ENCODE measurements at regions not wholly inside any gene's neighbourhood (a gene's known extent, or its start where the extent isn't known, plus 50 kb on each side); places are given as distances from the start of the nearest gene placed in this dataset.

DNA sequence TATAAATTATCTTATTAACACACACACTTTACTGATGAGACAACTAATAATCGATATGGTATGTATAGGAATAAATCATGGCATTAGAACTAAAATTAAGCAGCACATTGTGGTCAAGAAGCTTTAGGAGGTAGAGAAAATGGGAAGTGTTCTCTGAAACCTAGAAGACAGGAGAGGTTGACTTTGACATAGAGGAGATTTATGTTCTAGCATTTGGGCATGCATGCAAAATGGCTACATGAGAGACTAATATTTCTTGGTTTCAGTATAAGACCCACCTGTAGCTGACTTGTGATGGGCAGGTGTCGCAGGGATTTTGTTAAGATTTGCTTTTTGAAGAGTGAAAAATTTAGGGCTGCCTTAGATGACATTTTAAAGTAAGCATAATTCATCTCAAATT lies 209.7 kb upstream of the POU1F1 start:
- Histone ChIP-seq H2AFZ (ENCODE audit: low read depth, low read length) (no peak overlapping the region), H3K9ac (ENCODE audit: insufficient read depth in 1 of 2, low read depth in 2 of 2, low read length in 2 of 2) (no peak overlapping the region), H3K4me2 (ENCODE audit: insufficient read depth, low read length) (no peak overlapping the region), H4K20me1 (replicated peaks; ENCODE audit: control insufficient read depth, insufficient read depth, low read length) (no peaks in the 10 kb centered on the region), H3K36me3 (ENCODE audit: control insufficient read depth, insufficient read depth, low read length) (no peaks in the 10 kb centered on the region), H3K9me1 (ENCODE audit: control insufficient read depth, insufficient read depth, low read length) (no peaks in the 10 kb centered on the region), H3K27ac (ENCODE audit: extremely low read depth, low read depth, low read length) (no peak overlapping the region), H3K27me3 (ENCODE audit: control insufficient read depth in 2 of 2, insufficient read depth in 2 of 2, low read length in 2 of 2) (no peaks in the 10 kb centered on the region), H3K4me1 (replicated peaks in 1 of 2; ENCODE audit: control insufficient read depth in 2 of 2, insufficient read depth in 2 of 2, low read length in 2 of 2) (no peaks in the 10 kb centered on the region), H3K9me3 (replicated peaks; ENCODE audit: control insufficient read depth, insufficient read depth, low read depth, low read length) (no peaks in the 10 kb centered on the region), H3K4me3 (no peak overlapping the region), H3K79me2 (ENCODE audit: control insufficient read depth, insufficient read depth, low read length) (no peaks in the 10 kb centered on the region)
- POLR2A ChIA-PET = no interaction called here
- FAIRE-seq = no peak
- in situ Hi-C loops (cut with MboI) (no loop called here), intact Hi-C loops (cut with micrococcal nuclease) (no loop called here)
- no peak for ATAC-seq
- TF ChIP-seq ZEB2 (IDR thresholded peaks at IDR 0.05) = no peak
- no peak for TF ChIP-seq BCOR (IDR thresholded peaks at IDR 0.05)
- TF ChIP-seq ZZZ3 (IDR thresholded peaks at IDR 0.05) = no peak
- no peak for TF ChIP-seq KLF6 (CRISPR knock-in tag; IDR thresholded peaks at IDR 0.05; ENCODE audit: borderline replicate concordance)
- no TSS peak for BruUV-seq (replicated peaks)
- WGBS (ENCODE audit: insufficient coverage, low coverage, missing lambda C conversion rate) = 6% methylated on average over 2 of the region's 2 CpGs
- CTCF ChIA-PET (ENCODE audit: low intra/inter-chr PET ratio) = no interaction called here
- DNase-seq (ENCODE audit: extremely low read depth in 1 of 4, low spot score in 3 of 4) = no peak

DNA sequence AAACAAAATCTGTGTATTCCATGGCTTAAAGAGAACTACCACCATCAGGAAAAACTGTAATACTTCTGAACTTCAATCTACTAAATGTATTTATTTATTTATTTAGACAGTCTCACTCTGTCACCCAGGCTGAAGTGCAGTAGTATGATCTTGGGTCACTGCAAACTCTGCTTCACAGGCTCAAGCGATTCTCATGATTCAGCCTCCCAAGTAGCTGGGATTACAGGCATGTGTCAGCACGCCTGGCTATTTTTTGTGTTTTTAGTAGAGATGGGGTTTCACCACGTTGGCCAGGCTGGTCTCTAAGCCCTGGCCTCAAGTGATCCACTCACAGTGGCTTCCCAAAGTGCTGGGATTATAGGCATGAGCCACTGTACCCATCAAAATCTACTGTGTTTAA lies 202.3 kb upstream of the POU1F1 start:
- Histone ChIP-seq H3K9me3 (replicated peaks; ENCODE audit: control insufficient read depth, insufficient read depth, low read depth, low read length) (no peaks in the 10 kb centered on the region), H3K9ac (ENCODE audit: insufficient read depth in 1 of 2, low read depth in 2 of 2, low read length in 2 of 2) (no peak overlapping the region), H2AFZ (ENCODE audit: low read depth, low read length) (no peak overlapping the region), H4K20me1 (replicated peaks; ENCODE audit: control insufficient read depth, insufficient read depth, low read length) (no peaks in the 10 kb centered on the region), H3K36me3 (ENCODE audit: control insufficient read depth, insufficient read depth, low read length) (no peaks in the 10 kb centered on the region), H3K9me1 (ENCODE audit: control insufficient read depth, insufficient read depth, low read length) (no peaks in the 10 kb centered on the region), H3K27ac (ENCODE audit: extremely low read depth, low read depth, low read length) (no peak overlapping the region), H3K27me3 (ENCODE audit: control insufficient read depth in 2 of 2, insufficient read depth in 2 of 2, low read length in 2 of 2) (no peaks in the 10 kb centered on the region), H3K4me3 (no peak overlapping the region), H3K79me2 (ENCODE audit: control insufficient read depth, insufficient read depth, low read length) (no peaks in the 10 kb centered on the region), H3K4me2 (ENCODE audit: insufficient read depth, low read length) (no peak overlapping the region), H3K4me1 (replicated peaks in 1 of 2; ENCODE audit: control insufficient read depth in 2 of 2, insufficient read depth in 2 of 2, low read length in 2 of 2) (no peaks in the 10 kb centered on the region)
- no peak for ATAC-seq
- no peak for DNase-seq (ENCODE audit: extremely low read depth in 1 of 4, low spot score in 3 of 4)
- no TSS peak for BruUV-seq (replicated peaks)
- WGBS (ENCODE audit: insufficient coverage, low coverage, missing lambda C conversion rate) = 5% methylated on average over 3 of the region's 3 CpGs
- TF ChIP-seq, protein P1, sequence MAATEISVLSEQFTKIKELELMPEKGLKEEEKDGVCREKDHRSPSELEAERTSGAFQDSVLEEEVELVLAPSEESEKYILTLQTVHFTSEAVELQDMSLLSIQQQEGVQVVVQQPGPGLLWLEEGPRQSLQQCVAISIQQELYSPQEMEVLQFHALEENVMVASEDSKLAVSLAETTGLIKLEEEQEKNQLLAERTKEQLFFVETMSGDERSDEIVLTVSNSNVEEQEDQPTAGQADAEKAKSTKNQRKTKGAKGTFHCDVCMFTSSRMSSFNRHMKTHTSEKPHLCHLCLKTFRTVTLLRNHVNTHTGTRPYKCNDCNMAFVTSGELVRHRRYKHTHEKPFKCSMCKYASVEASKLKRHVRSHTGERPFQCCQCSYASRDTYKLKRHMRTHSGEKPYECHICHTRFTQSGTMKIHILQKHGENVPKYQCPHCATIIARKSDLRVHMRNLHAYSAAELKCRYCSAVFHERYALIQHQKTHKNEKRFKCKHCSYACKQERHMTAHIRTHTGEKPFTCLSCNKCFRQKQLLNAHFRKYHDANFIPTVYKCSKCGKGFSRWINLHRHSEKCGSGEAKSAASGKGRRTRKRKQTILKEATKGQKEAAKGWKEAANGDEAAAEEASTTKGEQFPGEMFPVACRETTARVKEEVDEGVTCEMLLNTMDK (IDR thresholded peaks at IDR 0.05; ENCODE audit: borderline replicate concordance, insufficient read depth, low read depth, low read length, poor library complexity, severe bottlenecking) = no peak
- TF ChIP-seq XRCC5 (IDR thresholded peaks at IDR 0.05; ENCODE audit: low read depth, low read length) (no peak), PCBP1 (IDR thresholded peaks at IDR 0.05; ENCODE audit: low read depth, low read length, poor library complexity, severe bottlenecking) (no peak), ELF1 (tag; IDR thresholded peaks at IDR 0.05) (no peak), MAX (CRISPR knock-in tag; IDR thresholded peaks at IDR 0.05) (no peak), LARP7 (IDR thresholded peaks at IDR 0.05) (no peak), BRF1 (IDR thresholded peaks at IDR 0.05; ENCODE audit: borderline replicate concordance, extremely low read depth, insufficient read length) (no peak)
- TF ChIP-seq, protein P2, sequence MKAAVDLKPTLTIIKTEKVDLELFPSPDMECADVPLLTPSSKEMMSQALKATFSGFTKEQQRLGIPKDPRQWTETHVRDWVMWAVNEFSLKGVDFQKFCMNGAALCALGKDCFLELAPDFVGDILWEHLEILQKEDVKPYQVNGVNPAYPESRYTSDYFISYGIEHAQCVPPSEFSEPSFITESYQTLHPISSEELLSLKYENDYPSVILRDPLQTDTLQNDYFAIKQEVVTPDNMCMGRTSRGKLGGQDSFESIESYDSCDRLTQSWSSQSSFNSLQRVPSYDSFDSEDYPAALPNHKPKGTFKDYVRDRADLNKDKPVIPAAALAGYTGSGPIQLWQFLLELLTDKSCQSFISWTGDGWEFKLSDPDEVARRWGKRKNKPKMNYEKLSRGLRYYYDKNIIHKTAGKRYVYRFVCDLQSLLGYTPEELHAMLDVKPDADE (conservative IDR thresholded peaks at IDR 0.05; ENCODE audit: control insufficient read depth, low read depth, low read length) = no peak
- CTCF ChIA-PET (ENCODE audit: low intra/inter-chr PET ratio) = no interaction called here
- FAIRE-seq = no peak
- in situ Hi-C loops (cut with MboI) (no loop called here), intact Hi-C loops (cut with micrococcal nuclease) (no loop called here)
- POLR2A ChIA-PET = no interaction called here
